Endodermal cell (in vitro differentiated cells): ENCODE measurements at regions not wholly inside any gene's neighbourhood (a gene's known extent, or its start where the extent isn't known, plus 50 kb on each side); places are given as distances from the start of the nearest gene placed in this dataset.
A peak's percentile ranks its signal among the peaks of the same experiment; 100 is the strongest.

ENCODE experiments used
- DNase-seq: peaks from one replicate; pipeline ENCODE4 v3.0.0-alpha.2; 2017
- H3K27ac ChIP-seq: 2 replicates; pipeline ENCODE4 v1.5.1; 2013; ENCODE audit warnings: mild to moderate bottlenecking, low read depth, low read length, moderate library complexity
- H3K27me3 ChIP-seq: 2 replicates; pipeline ENCODE4 v1.6.1; 2013; ENCODE audit warnings: mild to moderate bottlenecking, low read length, moderate library complexity; ENCODE audit not compliant: insufficient read depth, control insufficient read depth, poor library complexity, severe bottlenecking
- H3K36me3 ChIP-seq: 2 replicates; pipeline ENCODE4 v1.7.0; 2013; ENCODE audit warnings: mild to moderate bottlenecking, low read length, moderate library complexity; ENCODE audit not compliant: control insufficient read depth, insufficient read depth
- H3K4me1 ChIP-seq: one replicate; pipeline ENCODE4 v1.7.0; 2013; ENCODE audit warnings: low read length; ENCODE audit not compliant: control insufficient read depth, insufficient read depth
- H3K4me3 ChIP-seq: 2 replicates; pipeline ENCODE4 v1.5.1; 2013; ENCODE audit warnings: mild to moderate bottlenecking, low read length, moderate library complexity
- H3K9ac ChIP-seq: 2 replicates; pipeline ENCODE4 v1.6.1; 2013; ENCODE audit warnings: mild to moderate bottlenecking, low read length, moderate library complexity; ENCODE audit not compliant: poor library complexity, severe bottlenecking; ENCODE audit errors: extremely low read depth
- H3K9me3 ChIP-seq: 2 replicates; pipeline ENCODE4 v1.6.1; 2013; ENCODE audit warnings: mild to moderate bottlenecking, low read length, moderate library complexity; ENCODE audit not compliant: control insufficient read depth
- H3K27ac Mint-ChIP-seq: 2 replicates; pipeline ENCODE4 v1.8.0; 2020; ENCODE audit warnings: mixed read lengths
- H3K27me3 Mint-ChIP-seq: 2 replicates; pipeline ENCODE4 v1.8.0; 2021; ENCODE audit warnings: mild to moderate bottlenecking, mixed read lengths; ENCODE audit not compliant: insufficient read depth
- H3K36me3 Mint-ChIP-seq: 2 replicates; pipeline ENCODE4 v1.8.0; 2020; ENCODE audit warnings: low read depth, mixed read lengths
- H3K4me1 Mint-ChIP-seq: 2 replicates; pipeline ENCODE4 v1.8.0; 2020; ENCODE audit warnings: mixed read lengths
- H3K4me3 Mint-ChIP-seq: 2 replicates; pipeline ENCODE4 v1.8.0; 2020; ENCODE audit warnings: mild to moderate bottlenecking, moderate library complexity, mixed read lengths
- H3K9me3 Mint-ChIP-seq: 2 replicates; pipeline ENCODE4 v1.8.0; 2020; ENCODE audit warnings: mild to moderate bottlenecking, mixed read lengths
- WGBS, 2 experiments: methylation state at CpG; one replicate each; pipeline versions ENCODE4 v1.1.5 to v1.1.7; 2013; ENCODE audit warnings: missing lambda C conversion rate in 2 of 2, mixed read lengths in 1 of 2; ENCODE audit not compliant: insufficient coverage in 1 of 2, insufficient read length in 1 of 2; 5-methylcytosine and 5-hydroxymethylcytosine counted together
- TF ChIP-seq, protein P1 (sequence below): fragments of 200-600 bp; sonication (generic); conservative IDR thresholded peaks from 2 replicates; pipeline ENCODE4 v1.5.0; 2021; ENCODE audit warnings: antibody characterized with exemption, mild to moderate bottlenecking

DNA sequence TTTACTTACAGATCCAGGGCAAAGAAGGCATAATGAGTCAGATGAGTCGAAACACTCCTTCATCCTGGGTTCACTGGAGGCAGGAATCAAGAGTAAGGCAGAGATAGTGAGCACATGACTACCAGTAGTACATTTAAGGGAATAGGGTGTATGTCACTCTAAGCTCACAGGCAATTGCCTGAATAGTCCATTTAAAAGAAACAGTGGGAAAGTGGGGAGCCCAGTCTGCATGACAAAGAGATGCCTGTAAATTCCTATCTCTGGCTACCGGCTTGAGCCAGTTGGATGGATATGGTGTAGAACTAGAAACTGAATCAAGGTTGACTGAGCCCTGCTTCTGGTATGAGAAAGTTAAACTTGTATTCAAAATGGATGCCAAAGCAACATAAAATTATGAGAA is 861.5 kb upstream of the ZWINT start:
- Mint-ChIP-seq H3K36me3 (no peaks in the 10 kb centered on the region), H3K9me3 (no peaks in the 10 kb centered on the region), H3K4me1 (peaks cover 8% of the 10 kb centered on the region), H3K27ac (peak overlapping the region; percentile 59), H3K27me3 (no peaks in the 10 kb centered on the region), H3K4me3 (peak overlapping the region; percentile 17)
- Histone ChIP-seq H3K36me3 (no peaks in the 10 kb centered on the region), H3K27me3 (no peaks in the 10 kb centered on the region), H3K9ac (no peak overlapping the region), H3K4me1 (no peaks in the 10 kb centered on the region), H3K4me3 (no peak overlapping the region), H3K27ac (peak overlapping the region; percentile 47), H3K9me3 (no peaks in the 10 kb centered on the region)
- TF ChIP-seq, protein P1, sequence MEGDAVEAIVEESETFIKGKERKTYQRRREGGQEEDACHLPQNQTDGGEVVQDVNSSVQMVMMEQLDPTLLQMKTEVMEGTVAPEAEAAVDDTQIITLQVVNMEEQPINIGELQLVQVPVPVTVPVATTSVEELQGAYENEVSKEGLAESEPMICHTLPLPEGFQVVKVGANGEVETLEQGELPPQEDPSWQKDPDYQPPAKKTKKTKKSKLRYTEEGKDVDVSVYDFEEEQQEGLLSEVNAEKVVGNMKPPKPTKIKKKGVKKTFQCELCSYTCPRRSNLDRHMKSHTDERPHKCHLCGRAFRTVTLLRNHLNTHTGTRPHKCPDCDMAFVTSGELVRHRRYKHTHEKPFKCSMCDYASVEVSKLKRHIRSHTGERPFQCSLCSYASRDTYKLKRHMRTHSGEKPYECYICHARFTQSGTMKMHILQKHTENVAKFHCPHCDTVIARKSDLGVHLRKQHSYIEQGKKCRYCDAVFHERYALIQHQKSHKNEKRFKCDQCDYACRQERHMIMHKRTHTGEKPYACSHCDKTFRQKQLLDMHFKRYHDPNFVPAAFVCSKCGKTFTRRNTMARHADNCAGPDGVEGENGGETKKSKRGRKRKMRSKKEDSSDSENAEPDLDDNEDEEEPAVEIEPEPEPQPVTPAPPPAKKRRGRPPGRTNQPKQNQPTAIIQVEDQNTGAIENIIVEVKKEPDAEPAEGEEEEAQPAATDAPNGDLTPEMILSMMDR, result no peak
- WGBS, 2 experiments, result 33 to 59% methylated on average over 2 of the region's 2 CpGs
- DNase-seq, result peak; percentile 75

DNA sequence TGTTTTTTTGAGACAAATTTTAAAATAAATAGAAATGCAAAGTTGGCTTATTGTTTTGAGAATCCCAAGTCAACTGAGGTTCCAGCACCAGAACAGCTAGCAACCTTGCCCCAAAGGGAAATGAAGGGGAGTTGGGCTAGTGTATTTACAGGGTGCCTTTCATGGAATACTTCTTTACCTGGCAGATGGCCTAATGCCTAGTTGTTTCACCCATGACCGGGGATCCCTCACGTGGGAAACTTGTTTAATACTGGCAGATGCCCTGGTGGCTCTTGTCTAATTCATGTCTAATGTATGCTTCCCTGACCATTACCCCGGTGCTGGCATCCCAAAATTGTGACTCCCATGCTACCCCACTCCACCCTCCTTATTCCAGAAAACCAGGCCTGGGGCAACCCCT is 861.1 kb upstream of the ZWINT start:
- H3K27ac ChIP-seq, result peak overlapping the region; percentile 47
- TF ChIP-seq, protein P1, result no peak

DNA sequence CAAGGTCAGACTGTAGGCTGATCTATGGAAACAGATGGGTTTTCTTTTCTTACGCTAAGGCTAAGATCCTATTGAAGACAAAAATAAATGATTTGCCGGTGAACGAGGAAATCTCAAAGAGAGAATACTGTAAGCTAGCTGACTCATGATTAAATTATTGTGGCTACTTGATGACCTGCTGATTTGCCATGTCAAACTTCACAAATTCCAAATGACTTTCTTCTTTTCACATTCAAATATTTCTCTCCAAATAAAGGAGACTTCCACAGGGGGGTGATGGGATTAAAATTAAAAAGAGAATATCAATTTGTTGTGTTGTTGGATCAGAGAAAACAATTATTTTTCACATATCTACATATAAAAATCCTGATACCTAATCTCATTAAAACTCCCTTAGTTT is 860.6 kb upstream of the ZWINT start:
- TF ChIP-seq, protein P1, result no peak
- no peak overlapping the region for H3K9ac ChIP-seq
- no peak overlapping the region for H3K27ac Mint-ChIP-seq
- H3K4me1 Mint-ChIP-seq, result peaks cover 8% of the 10 kb centered on the region
- no peaks in the 10 kb centered on the region for H3K36me3 Mint-ChIP-seq
- peak overlapping the region; percentile 17 for H3K4me3 Mint-ChIP-seq
- no peaks in the 10 kb centered on the region for H3K36me3 ChIP-seq
- no peaks in the 10 kb centered on the region for H3K4me1 ChIP-seq
- H3K27me3 Mint-ChIP-seq, result no peaks in the 10 kb centered on the region
- H3K9me3 ChIP-seq, result no peaks in the 10 kb centered on the region
- DNase-seq, result no peak
- H3K27ac ChIP-seq, result no peak overlapping the region
- H3K9me3 Mint-ChIP-seq, result no peaks in the 10 kb centered on the region
- 7 to 58% methylated on average over 3 of the region's 3 CpGs for WGBS, 2 experiments
- H3K4me3 ChIP-seq, result no peak overlapping the region
- no peaks in the 10 kb centered on the region for H3K27me3 ChIP-seq

More for the DNA sequence above, 861.1 kb upstream of the ZWINT start:
- peak overlapping the region; percentile 17 for H3K4me3 Mint-ChIP-seq
- no peaks in the 10 kb centered on the region for H3K9me3 Mint-ChIP-seq
- H3K36me3 Mint-ChIP-seq, result no peaks in the 10 kb centered on the region
- no peak overlapping the region for H3K4me3 ChIP-seq
- no peaks in the 10 kb centered on the region for H3K4me1 ChIP-seq
- WGBS, 2 experiments, result 41% methylated on average over 3 of the region's 3 CpGs; no CpG with 5 or more reads in 1 of the 2 experiments
- H3K4me1 Mint-ChIP-seq, result peaks cover 8% of the 10 kb centered on the region
- H3K27me3 Mint-ChIP-seq, result no peaks in the 10 kb centered on the region
- H3K36me3 ChIP-seq, result no peaks in the 10 kb centered on the region
- H3K27me3 ChIP-seq, result no peaks in the 10 kb centered on the region
- H3K9me3 ChIP-seq, result no peaks in the 10 kb centered on the region
- H3K9ac ChIP-seq, result no peak overlapping the region
- peak; percentile 63 for DNase-seq
- H3K27ac Mint-ChIP-seq, result peak overlapping the region; percentile 59
